C1 segment of cervical spinal cord (tissue), 14 donors: ENCODE measurements at regions not wholly inside any gene's neighbourhood (a gene's known extent, or its start where the extent isn't known, plus 50 kb on each side); places are given as distances from the start of the nearest gene placed in this dataset.
"Not testable (repeated sequence)": the region's sequence is repeated elsewhere in the genome, so short reads cannot be mapped to it uniquely, and the experiment has no call there.

ENCODE experiments used
- DNase-seq, 14 donors: peaks; one replicate each; lab custom pipeline; 2025; lab: John Stamatoyannopoulos, UW

DNA sequence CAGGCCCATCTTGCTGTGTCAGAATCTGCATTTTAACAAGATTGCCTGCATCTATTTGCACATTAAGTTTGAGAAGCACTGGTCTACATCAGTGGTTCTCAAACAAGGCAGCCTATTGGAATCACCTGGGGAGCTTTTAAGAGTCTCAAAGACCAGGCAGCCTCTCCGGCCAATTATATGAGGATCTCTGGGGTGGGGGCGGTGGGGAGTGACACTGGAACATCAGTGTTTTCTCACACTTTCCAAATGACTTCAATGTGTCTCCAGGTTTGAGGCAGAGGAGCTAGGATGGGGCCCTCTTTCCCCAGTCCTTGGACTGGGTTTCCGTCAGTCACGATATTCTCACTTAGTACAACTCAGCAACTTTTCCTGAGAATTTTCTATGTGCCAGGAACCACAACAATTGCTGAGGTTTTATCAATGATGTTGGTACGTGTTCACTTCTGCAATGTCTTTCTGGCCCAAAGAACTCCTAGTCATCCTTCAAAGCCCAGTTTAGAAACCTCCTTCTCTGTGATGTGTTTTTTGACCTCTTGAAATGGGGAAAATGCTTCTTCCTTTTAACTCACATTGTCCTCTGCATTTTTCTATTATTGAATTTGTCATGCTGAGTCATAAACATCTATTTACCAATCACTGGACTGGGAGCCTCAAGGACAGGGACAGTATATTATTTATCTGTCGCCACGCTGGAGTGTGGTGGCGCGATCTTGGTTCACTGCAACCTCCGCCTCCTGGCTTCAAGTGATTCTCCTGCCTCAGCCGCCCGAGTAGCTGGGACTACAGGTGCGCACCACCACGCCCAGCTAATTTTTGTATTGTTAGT, 130.9 kb downstream of the MYCN start:
- no peak for DNase-seq

DNA sequence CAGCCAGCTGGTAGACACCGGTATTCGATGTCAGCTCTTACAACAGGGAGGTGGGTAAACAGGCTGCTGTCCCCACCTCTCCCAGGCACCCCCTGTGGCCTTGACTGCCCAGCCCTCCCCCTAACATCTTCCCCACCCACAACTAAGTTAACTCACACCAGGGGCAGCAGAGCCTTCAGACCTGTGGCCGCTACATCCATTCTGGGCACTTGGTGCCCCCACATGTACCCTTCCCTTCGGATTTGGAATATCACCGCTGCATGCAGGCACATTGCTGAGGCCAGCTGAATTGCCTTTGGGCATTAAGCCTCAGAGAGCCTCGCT, 130.3 kb downstream of the MYCN start:
- DNase-seq, result peak in 1 of 14 donors; percentile 81

DNA sequence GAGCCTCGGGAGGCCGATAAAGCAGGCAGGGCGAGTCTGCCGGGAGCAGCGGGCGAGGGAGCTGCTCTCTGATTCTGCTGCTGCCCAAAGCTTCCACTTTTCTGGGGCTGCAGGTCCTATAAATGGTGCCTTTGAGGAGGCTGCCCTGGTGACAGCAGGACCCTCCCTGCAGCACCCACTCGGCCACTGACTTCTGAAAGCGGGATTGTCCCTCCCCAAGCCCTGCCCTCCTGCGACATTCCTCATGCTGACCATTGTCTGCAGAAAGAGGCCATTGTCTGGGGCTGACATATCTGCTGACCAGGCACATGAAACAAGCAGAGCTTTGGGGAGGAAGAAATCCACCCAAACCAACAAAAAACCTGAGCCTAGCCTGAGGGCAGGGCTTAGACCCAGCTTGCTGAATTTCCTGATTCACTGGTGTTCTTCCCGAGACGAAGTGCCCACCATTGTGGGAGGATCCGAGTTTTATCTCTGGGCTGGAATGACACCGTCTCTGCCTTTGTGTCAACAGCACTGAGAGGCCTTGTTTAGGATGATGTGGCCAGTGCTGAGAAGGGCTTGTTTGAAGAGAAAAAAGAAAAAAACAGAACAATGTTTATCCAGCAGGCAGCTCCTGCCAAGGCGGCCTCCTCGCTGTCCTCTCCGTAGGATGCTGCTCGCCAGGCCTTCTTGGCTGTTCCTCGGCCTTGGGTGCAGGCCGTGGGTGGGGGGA, 129.7 kb downstream of the MYCN start:
- peak in 13 of 14 donors; percentile 14 to 90 (median 83) for DNase-seq

DNA sequence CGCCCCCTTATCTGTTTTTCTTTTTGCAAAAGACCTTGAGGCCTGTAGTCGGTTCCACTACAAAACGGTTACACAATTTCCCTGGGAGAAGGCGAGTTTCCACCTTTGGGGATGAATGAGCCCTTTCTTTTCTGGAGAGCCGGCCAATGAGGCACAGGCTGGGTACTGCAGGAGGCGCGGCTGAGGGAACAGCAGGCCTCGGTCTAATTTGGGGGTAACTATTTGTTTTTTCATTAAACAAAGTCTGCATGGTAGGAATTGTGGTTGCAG, 129.2 kb downstream of the MYCN start:
- peak in 2 of 14 donors; percentile 55 to 58 for DNase-seq

DNA sequence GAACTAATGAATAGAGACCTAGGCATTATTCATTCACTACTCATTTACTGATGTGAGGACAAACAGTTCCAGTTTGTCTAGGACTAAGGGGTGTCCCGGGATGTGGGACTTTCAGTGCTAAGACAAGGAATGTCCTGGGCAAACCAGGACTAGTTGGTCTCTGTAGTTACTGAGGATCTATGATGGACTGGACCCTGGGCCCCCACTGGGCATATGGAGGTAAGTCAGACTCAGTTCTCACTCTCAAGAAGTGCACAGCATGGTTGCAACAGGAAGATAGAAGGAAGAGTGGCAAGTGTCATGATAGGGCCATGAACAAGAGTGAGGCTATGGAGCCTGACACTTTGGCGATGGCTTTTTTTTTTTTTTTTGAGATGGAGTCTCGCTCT, 128.2 kb downstream of the MYCN start:
- DNase-seq, result no peak

DNA sequence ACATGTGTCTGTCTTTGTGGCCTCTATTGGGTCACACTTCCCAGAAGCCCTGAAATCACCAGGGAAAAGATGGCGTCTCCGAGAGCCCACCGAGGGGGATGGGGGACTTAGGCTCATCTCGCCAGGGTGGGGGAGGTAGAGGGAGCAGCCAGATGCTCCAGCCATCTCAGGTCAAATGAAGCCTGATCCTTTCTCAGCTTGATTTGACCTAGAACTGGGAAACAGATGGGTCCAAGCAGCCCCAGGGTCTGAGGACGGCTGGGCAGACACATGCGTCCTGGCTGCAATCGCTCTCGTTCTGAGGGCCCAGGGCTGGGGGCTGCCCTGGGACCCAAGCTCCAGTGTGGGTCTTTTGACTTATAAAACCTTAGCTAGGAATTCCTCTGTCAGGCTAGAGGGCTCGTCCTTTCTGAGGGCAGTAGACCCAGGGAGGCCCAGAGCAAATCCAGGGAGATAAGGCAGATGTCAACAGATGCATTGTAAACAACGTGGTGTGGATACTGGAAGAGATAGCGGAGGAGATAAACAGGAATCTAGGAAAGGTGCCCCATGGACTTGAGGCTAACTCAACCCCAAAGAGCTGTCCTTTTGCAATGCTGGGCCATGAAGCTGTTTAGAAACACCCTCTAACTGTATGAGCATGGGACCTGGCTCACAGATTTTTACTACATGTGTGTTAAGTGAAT, 127.7 kb downstream of the MYCN start:
- no peak for DNase-seq

DNA sequence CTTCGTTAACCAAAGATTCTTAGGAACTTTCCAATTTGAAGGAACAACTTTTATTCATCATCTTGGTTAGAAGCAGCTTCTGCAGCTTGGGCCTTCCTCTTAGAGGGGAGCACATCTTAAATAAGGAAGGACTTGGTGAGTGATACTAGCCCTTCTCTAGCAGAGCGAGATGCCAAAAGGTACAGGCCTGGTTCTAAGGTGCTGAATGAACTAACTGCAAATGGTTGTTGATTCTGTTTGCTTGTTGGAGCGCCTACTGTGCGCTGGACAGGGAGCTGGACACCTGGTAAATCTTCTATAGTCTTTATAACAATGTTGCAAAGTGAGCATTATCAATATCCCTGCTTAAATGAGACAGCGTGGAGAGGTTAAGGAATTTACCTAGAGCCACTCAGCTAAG, 127.1 kb downstream of the MYCN start:
- DNase-seq, result no peak

DNA sequence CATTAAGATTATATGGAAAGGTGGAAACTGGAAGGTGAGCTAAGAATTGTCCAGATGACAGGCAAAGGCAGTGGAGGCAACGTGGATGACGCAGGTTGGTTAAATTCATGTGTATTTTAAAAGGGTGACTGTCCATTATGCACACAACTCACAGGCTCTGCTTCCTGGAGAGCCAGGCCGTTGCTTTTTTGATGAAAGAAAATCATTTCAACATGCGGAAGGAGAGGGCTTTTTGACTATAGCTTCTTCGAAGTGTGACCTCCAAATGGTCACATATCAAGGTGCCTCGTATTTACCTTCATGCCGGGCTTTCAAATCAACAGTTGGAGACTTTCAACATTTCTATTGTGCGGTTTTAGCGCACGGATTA, 126.7 kb downstream of the MYCN start:
- no peak for DNase-seq

DNA sequence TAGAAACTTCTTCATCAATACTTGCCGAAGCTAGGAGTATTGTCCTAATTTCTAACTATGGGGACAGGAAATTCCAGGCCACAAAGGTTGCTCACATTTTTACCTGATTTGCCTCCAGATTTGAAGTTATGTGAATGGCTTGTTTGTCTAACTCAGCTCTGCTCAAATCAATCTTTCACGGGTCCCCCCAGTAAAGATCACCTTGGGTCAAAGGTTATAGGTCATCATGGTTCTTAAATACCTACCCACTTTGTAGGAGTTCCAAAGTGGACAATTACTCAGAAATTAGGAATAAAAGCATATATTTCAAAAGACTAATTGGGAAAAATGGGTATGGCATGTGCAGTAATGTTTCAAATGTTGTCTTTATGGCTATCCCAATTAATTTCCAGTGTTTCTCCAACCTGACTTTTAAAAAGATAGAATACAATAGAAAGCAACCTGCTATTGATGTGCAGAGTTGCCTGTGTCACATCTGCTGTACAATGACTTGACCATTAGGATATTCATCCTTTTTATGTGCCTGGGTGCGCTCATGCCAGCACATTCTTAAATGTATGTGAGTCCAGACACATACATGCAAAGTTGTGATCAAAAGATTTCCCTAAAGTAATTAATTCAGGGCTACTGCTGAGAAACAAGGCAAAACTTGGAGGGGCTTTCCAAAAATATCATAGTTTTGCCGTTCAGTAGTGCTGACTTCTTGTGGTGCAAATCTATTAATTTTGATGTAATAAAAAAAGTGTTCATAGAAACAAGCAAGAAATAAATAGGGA, 126.1 kb downstream of the MYCN start:
- DNase-seq, result no peak

DNA sequence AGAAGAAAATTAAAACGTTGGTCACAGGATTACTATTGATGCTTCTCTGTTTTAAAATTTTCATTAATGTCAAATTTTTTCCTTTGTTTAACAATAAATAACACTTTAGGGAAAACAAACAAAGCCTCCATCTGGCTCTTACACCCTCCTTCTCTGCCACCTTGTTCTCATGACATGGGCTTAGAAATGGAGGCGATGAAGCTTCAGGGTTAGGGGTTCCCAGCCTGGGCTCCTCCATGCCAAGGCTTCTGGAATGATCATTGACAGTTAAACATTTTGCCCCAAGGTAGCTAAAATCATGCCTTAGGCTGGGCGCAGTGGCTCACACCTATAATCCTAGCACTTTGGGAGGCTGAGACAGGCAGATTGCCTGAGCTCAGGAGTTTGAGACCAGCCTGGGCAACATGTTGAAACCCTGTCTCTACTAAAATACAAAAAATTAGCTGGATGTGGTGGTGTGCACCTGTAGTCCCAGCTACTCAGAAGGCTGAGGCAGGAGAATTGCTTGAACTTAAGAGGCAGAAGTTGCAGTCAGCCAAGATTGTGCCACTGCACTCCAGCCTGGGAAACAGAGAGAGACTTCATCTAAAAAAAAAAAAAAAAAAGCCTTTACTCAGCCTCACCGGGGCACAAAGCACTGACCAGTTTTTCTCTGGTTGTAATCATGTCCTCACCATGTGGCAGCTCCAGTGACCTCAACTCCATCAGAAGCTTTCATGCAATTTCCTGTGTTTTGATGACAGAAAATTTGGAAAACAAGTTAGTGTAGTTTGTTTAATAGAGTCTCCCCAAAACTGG, 125.1 kb downstream of the MYCN start:
- DNase-seq, result not testable (repeated sequence)

DNA sequence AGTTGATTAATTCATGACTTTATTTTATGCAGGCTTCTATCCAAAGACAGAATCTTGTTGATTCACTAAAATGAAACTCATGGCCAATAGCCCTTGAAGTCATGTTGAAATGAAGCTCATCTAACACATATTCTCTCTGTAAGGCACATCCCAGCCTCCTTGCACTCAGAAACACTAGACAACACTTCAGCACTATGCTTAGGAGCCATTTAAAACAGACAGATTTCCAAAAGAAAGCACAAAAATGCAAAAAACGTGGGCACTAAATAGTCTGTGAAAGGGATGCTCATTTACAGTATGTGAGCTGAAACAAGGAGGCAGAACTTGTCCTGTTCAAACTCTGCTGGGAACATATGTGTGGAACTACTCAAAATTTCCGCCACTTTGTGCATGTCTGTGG, 124.4 kb downstream of the MYCN start:
- DNase-seq, result no peak

DNA sequence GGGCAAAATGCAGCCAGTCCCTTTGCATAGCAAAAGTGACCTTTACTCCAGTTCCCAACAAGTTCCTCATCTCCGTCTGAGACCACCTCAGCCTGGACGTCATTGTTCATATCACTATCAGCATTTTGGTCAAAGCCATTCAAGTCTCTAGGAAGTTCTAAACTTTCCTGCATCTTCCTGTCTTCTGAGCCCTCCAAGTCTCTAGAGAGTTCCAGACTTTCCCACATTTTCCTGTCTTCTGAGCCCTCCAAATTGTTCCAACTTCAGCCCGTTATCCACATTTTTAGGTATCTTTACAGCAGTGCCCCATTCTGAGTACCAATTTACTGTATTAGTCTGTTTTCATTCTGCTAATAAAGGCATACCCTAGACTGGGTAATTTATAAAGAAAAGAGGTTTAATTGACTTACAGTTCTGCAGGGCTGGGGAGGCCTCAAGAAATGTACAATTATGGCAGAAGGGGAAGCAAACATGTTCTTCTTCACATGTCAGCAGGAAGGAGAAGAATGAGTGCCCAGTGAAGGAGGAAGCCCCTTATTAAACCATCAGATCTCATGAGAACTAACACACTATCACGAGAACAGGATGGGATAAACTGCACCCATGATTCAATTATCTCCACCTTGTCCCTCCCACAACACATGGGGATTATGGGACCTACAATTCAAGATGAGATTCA, 123.7 kb downstream of the MYCN start:
- DNase-seq, result no peak

DNA sequence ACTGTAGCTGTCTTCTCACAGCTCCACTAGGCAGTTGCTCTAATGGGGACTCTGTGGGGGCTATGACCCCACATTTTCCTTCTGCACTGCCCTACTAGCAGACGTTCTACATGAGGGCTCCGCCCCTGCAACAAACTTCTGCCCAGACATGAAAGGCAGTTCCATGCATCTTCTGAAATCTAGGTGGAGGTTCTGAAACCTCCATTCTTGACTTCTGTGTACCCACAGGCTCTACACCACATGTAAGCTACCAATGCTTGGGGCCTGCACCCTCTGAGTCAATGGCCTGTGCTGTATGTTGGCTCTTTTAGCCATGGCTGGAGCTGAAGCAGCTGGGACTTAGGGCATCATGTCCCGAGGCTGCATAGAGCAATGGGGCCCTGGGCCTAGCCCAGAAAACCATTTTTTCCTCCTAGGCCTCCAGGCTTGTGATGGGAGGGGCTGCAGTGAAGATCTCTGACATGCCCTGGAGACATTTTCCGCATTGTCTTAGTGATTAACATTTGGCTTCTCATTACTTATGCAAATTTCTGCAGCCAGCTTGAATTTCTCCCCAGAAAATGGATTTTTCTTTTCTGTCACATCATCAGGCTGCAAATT, 123.0 kb downstream of the MYCN start:
- DNase-seq, result no peak

DNA sequence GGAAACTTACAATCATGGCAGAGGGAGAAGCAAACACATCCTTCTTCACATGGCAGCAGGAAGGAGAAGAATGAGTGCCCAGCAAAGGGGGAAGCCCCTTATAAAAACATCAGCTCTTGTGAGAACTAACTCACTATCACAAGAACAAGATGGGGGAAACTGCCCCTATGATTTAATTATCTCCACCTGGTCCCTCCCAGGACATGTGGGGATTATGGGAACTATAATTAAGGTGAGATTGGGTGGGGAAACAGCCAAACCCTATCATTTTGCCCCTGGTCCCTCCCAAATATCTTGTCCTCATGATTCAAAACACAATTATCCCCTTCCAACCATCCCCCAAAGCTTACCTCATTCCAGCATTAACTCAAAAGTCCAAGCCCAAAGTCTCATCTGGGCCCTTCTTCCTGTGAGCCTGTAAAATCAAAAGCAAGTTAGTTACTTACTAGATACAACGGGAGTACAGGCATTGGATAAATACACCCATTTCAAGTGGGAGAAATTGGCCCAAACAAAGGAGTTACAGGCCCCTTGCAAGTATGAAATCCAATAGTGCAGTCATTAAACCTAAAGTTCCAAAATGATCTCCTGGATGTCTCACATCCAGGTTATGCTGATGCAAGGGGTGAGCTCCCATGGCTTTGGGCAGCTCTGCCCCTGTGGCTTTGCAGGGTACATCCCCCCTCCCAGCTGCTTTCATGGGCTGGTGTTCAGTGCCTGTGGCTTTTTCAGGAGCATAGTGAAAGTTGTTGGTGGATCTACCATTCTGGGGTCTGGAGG, 122.3 kb downstream of the MYCN start:
- no peak for DNase-seq

DNA sequence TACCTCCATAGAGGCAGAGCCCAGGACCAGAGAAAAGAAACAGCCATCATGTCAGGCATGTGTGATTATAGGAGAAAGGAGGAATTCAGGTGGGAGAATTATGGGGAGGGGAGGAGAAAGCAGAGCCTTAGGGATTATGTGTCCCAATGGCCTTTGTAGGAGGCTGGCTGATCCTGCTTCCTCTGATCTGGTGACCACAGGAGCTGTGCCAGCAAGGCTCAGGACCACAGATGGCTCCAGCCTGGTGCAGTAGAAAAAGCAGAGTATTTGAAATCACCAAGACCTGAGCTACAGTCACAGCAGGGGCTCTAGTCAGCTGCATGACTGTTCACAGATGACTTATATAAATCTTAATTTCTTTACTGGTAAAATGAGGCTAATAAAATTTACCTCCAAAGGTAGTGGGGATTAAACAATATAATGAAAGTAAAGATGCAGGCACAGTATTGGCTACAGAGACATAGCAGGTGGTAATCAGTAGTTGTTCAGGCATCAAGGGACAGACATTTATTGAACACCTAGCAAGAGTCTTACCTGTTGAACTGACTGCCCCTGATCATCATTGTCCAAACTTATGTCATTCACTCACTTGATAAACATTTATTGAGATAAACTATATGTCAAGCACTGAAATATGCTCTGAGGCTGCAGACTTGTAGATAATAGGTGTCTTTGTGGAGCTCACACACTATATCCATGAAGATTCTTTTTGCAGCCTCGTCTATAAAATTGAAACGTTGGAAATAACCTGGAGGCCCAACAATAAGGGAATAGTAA, 121.3 kb downstream of the MYCN start:
- no peak for DNase-seq

DNA sequence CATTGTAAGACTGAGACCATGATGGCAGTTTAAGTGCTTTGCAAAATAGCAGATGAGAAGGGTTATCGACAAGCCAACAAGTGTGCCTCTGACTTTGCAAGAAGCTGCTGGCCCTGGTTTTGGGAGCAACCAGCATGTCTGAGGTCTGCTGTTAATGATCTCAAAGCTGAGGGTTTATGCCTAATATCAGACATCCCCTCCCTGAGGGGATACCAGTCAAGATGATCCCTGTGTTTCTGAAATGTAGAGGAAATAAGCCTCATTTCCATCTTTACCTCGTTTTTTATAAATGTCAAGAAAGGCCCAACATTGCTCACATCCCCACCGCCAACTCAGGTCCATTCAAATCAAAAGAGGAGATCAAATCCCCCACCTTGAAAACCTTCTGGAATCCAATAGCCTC, 120.6 kb downstream of the MYCN start:
- no peak for DNase-seq

DNA sequence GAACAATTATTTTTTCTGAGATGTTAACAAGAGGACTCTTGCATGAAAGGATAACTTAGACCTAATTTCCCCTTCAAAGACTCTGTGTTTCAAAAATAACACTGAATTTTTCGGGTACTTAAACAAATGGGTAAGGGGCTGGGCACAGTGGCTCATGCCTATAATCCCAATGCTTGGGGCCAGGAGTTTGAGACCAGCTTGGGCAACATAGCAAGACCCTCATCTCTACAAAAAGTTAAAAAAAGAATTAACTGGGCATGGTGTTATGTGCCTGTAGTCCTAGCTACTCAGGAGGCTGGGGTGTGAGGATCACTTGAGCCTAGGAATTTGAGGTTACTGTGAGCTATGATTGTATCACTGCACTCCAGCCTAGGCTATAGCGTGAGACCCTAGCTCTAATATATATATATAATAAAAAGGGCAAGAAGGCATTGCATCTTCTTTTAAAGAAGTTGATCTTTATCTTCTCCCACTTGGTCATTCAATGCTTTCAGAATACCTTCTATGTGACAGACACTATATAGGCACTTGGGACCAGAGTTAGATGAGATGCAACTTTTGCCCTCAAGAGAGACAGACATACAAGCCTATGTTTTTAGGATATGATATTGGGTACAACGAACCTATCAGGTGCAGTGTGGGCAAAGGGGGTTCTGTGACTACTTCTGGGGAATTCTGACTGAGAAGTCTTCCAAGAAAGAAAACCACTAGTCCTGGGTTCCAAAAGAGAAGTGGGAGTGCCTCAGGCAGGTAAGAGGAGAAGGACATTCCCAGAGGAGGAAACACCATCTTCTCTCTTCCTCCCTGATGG, 120.0 kb downstream of the MYCN start:
- no peak for DNase-seq

DNA sequence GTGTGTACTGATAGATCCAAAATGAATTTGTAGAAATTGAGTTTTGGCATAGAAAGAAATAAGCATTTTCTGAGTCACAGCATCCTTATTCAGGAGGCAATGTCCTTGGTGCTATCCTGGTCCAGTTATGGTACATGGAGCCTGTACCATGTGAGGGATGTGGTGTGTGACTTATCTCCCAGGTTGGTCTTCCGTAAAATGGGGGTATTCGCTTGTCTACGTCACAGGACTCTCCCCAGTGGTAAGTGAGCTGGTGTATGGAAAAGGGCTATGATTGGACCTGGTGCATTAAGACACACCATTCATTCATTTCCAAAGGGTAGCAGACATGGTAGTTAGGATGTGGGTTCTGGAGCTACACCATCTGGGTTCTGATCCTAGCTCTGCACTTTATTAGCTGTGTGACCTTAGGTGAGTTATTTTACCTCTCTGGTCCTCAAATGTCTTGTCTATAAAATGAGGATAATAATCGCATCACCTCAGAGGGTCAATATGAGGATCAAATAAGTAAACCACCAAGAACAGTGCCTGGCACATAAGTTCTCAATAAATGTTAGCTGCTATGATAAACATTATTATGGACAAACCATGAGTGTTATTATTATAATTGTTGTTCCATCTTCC, 119.2 kb downstream of the MYCN start:
- DNase-seq, result no peak
